Activated CD8-positive, alpha-beta memory T cell treated with anti-CD3 and anti-CD28 coated beads, Interleukin-2, amount 50 U/mL, for 24 hours (primary cell): ENCODE measurements at regions not wholly inside any gene's neighbourhood (a gene's known extent, or its start where the extent isn't known, plus 50 kb on each side); places are given as distances from the start of the nearest gene placed in this dataset.
"Not testable (repeated sequence)": the region's sequence is repeated elsewhere in the genome, so short reads cannot be mapped to it uniquely, and the experiment has no call there.

ENCODE experiments used
- DNase-seq: peaks from one replicate; pipeline ENCODE4 v3.0.0-alpha.2; 2020; ENCODE audit errors: extremely low read depth

DNA sequence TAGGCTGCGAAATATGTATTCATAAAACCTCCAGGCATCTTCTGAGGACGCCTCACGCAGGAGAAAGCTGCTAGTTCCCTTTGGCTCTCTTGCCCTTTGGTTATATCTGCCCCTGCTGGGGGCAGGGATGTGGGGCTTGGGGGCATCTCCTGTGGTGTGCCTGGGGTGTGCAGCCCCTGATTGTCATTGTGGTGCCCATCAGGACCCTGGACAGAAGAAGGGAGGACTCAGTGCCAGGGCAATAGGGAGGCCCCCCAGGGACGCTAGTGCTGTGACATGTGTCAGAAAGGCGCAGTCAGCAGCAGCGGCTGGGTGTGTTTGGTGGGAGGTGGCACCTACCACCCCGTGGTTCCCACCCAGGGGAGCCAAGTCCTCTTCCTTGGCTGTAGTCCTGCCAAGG is 102.5 kb upstream of the PZP start:
- DNase-seq = not testable (repeated sequence)

- not testable (repeated sequence) for DNase-seq
These were observed 101.6 kb upstream of the PZP start for GRCh38 chr12:9309749-9310148.

- DNase-seq = not testable (repeated sequence)
These were observed 100.5 kb upstream of the PZP start for GRCh38 chr12:9308745-9309144.

DNA sequence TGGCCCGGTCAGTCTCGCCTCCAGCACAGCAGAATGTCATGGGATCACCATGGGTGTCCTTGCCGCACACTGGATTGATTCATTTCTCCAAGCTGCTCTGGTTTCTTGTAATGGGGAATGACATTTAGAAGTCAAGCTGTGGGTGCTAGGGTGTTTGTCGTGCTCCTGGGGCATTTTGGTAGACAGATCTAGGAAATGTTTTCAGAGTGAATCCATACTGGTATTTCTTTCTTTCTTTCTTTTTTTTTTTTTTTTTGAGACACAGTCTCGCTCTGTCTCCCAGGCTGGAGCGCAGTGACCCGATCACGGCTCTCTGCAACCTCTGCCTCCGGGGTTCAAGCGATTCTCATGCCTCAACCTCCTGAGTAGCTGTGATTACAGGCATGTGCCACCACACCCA is 100.0 kb upstream of the PZP start:
- not testable (repeated sequence) for DNase-seq

GRCh38 chr12:9307255-9307654 is 99.1 kb upstream of the PZP start:
- not testable (repeated sequence) for DNase-seq

DNA sequence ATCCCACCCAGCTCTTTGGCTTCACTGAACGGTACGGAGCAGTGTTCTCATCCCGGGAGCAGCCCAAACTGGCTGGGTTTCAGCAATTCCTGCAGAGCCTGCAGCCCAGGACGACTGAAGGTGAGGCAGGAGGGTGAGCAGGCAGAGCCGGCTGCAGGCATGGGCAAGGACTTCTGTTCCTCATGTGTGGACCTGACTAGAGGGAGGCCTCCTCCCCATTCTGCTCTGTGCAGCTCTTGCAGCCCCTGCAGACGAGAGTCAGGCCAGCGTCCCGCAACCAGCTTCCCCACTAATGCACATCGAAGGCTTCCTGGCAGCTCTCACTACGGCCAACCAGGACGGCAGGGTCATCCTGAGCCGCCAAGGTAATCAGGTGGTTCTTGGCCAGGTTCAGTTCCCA is 97.8 kb upstream of the PZP start:
- DNase-seq = not testable (repeated sequence)

GRCh38 chr12:9304540-9304939 is 96.3 kb upstream of the PZP start:
- not testable (repeated sequence) for DNase-seq

GRCh38 chr12:9295872-9296271 is 87.7 kb upstream of the PZP start:
- not testable (repeated sequence) for DNase-seq

GRCh38 chr12:9294072-9294620 is 86.0 kb upstream of the PZP start:
- not testable (repeated sequence) for DNase-seq

- not testable (repeated sequence) for DNase-seq
These were observed 85.2 kb upstream of the PZP start for GRCh38 chr12:9293391-9293790.

GRCh38 chr12:9289984-9290383 is 81.8 kb upstream of the PZP start:
- not testable (repeated sequence) for DNase-seq

DNA sequence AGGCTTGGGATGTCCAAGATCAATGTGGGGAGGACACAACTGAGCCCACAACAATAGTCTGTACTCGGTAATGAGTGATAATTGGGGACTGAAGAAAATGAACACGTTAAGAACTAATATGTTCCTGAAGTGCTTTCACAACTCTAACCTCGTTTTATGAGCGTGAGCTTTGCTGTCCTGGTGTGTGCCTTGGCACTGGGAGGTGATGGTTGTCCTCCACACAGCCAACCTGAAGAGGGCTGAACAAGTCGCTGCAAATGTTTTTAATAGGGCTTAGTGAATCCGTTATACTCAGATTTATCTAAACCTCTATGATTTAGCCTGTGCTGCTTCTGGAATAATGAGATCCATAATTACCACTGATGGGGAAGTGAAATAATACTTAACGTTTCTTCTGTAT is 76.5 kb upstream of the PZP start:
- DNase-seq = not testable (repeated sequence)

- not testable (repeated sequence) for DNase-seq
These were observed 76.0 kb upstream of the PZP start for GRCh38 chr12:9284197-9284596.

- DNase-seq = peak; percentile 33
These were observed 75.3 kb upstream of the PZP start for GRCh38 chr12:9283346-9284095.

GRCh38 chr12:9276990-9277389 is 68.8 kb upstream of the PZP start:
- DNase-seq = no peak

- DNase-seq = no peak
These were observed 65.1 kb upstream of the PZP start for GRCh38 chr12:9273276-9273675.

GRCh38 chr12:9271875-9272274 is 63.7 kb upstream of the PZP start:
- DNase-seq = no peak

DNA sequence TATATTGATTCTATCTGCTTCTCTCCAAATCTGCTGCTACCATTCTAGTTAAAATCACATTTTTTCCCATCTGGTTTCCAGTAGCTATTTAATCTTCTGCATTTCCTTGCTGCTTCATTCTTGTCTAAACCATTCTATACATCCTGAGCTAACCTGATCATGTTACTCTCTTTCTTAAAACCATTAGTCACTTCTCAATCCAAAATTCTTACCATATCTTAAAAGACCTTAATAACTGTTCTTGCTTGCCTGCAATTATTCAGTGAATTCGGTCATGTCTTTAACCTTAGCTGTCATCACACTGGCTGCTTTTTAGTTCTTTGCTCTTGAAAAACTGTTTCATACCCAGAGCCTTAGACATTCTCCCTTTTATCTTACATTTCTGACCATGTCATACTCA is 56.4 kb upstream of the PZP start:
- DNase-seq = no peak

DNA sequence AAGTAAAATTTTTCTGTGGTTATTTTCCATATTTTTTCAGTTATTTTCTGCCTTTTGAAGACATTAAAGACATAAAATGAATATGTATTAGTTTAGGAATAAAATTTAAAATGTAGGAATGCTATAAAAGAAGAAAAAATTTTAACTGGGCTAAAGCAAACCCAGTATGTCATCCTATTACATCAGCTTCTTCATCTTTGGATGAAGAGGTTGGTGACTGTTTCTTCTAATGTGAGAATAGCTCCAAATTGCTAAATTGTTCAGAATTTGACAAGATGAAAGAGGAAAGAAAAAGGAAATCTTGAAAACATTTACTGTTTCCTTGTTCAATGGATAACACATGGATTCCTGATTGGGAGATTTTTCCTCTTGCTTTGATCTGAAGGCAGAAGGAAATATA is 52.7 kb upstream of the PZP start:
- DNase-seq = no peak

DNA sequence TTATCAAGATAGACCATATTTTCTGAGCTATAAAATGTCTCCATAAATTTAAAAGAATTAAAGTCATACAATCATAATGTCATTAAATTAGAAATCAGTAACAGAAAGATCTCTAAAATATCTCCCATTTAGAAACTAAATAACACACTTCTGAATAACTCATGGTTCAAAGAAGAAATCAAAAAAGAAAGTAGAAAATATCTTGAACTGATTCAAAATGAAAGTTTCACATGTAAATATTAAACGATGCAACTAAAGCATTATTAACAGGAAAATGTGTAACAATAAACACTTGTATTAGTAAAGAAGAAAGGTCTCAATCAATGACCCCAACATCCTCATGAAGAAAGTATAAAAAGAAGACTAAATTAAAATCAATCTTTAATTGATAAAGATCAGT is 50.5 kb upstream of the PZP start:
- DNase-seq = no peak
